Endothelial cell of umbilical vein (primary cell): ENCODE measurements at regions not wholly inside any gene's neighbourhood (a gene's known extent, or its start where the extent isn't known, plus 50 kb on each side); places are given as distances from the start of the nearest gene placed in this dataset.

Experiments used
- BruUV-seq: library from RNA; stranded (reverse); fragments of 400-500 nt; replicated peaks from 2 replicates; lab custom pipeline; 2021; lab: Mats Ljungman, UMichigan
- CTCF ChIA-PET: fragments of 300-600, 350-600 bp; sonication (Branson Sonifier 250); formaldehyde crosslinking; loops from one replicate; lab custom pipeline; 2021; ENCODE audit warnings: antibody characterized with exemption, inconsistent platforms; lab: Charles Lee
- POLR2A ChIA-PET: fragments of 300-600, 350-600 bp; sonication (Branson Sonifier 250); formaldehyde crosslinking; loops from one replicate; lab custom pipeline; 2021; ENCODE audit warnings: antibody characterized with exemption, inconsistent platforms; lab: Charles Lee
- DNase-seq: peaks from one replicate; pipeline ENCODE4 v3.0.0-alpha.2; 2011; ENCODE audit warnings: low read depth, low spot score
- FAIRE-seq: peaks from 2 replicates; lab custom pipeline; 2011; peaks lifted over from hg19 to GRCh38; lab: Jason Lieb, UNC
- H2AFZ ChIP-seq: 2 replicates; pipeline ENCODE4 v1.6.0; 2012; ENCODE audit warnings: low read depth, low read length, control low read depth, inconsistent platforms
- H3K27ac ChIP-seq: 2 replicates; pipeline ENCODE4 v1.5.1; 2011; ENCODE audit warnings: low read depth, mild to moderate bottlenecking, control low read depth, low read length, moderate library complexity; ENCODE audit not compliant: insufficient read depth
- H3K27me3 ChIP-seq, 2 experiments: 2 replicates each; pipeline versions ENCODE4 v1.6.0 to v1.6.1; 2011; ENCODE audit warnings: low read length in 2 of 2, mixed read lengths in 1 of 2; ENCODE audit not compliant: control insufficient read depth in 2 of 2, insufficient read depth in 2 of 2
- H3K36me3 ChIP-seq, 2 experiments: 2 replicates in 1 of 2; 3 replicates in 1 of 2; pipeline ENCODE4 v1.5.1; 2011; ENCODE audit warnings: low read length in 2 of 2, mild to moderate bottlenecking in 1 of 2, moderate library complexity in 1 of 2; ENCODE audit not compliant: control insufficient read depth in 2 of 2, insufficient read depth in 2 of 2; ENCODE audit errors: extremely low read depth in 1 of 2
- H3K4me1 ChIP-seq: 3 replicates; pipeline ENCODE4 v1.5.1; 2011; ENCODE audit warnings: mild to moderate bottlenecking, low read length; ENCODE audit not compliant: control insufficient read depth, insufficient read depth; ENCODE audit errors: extremely low read depth
- H3K4me2 ChIP-seq: 2 replicates; pipeline ENCODE4 v1.6.1; 2011; ENCODE audit warnings: low read length, control low read depth, mixed read lengths; ENCODE audit not compliant: insufficient read depth
- H3K4me3 ChIP-seq, 3 experiments: fragments of 200-600 bp in 1 of 3; sonication (generic), shearing (Covaris generic) in 1 of 3; replicated peaks in 1 of 3; 2 replicates each; pipeline ENCODE4 v1.5.1; 2011 to 2016; ENCODE audit warnings: control low read depth in 3 of 3, low read length in 3 of 3, mild to moderate bottlenecking in 2 of 3, inconsistent platforms in 1 of 3, low read depth in 1 of 3, moderate library complexity in 1 of 3; ENCODE audit not compliant: insufficient read depth in 1 of 3
- H3K79me2 ChIP-seq: 2 replicates; pipeline ENCODE4 v1.6.0; 2012; ENCODE audit warnings: low read length, inconsistent platforms; ENCODE audit not compliant: control insufficient read depth, insufficient read depth
- H3K9ac ChIP-seq: replicated peaks from 2 replicates; pipeline ENCODE3; 2011; ENCODE audit warnings: low read length, control low read depth; ENCODE audit not compliant: insufficient read depth; ENCODE audit errors: extremely low read depth
- H3K9me1 ChIP-seq: replicated peaks from 3 replicates; pipeline ENCODE4 v1.6.0; 2011; ENCODE audit warnings: mild to moderate bottlenecking, low read length; ENCODE audit not compliant: control insufficient read depth, insufficient read depth; ENCODE audit errors: extremely low read depth
- H3K9me3 ChIP-seq: replicated peaks from 2 replicates; pipeline ENCODE4 v1.5.1; 2012; ENCODE audit warnings: low read length, inconsistent platforms; ENCODE audit not compliant: control insufficient read depth, insufficient read depth
- H4K20me1 ChIP-seq: replicated peaks from 2 replicates; pipeline ENCODE3; 2011; ENCODE audit warnings: mild to moderate bottlenecking, low read length; ENCODE audit not compliant: control insufficient read depth, insufficient read depth; ENCODE audit errors: extremely low read depth
- EZH2 ChIP-seq: IDR thresholded peaks from 2 replicates; pipeline ENCODE4 v1.6.1; 2012; ENCODE audit warnings: borderline replicate concordance, low read depth, mild to moderate bottlenecking, moderate library complexity, low read length, inconsistent platforms; ENCODE audit not compliant: severe bottlenecking
- FOS ChIP-seq: IDR thresholded peaks from 2 replicates; pipeline ENCODE4 v1.6.1; 2011; ENCODE audit warnings: mild to moderate bottlenecking, low read length, moderate library complexity, borderline replicate concordance; ENCODE audit not compliant: insufficient read depth
- GATA2 ChIP-seq: IDR thresholded peaks from 2 replicates; pipeline ENCODE4 v1.7.0; 2011; ENCODE audit warnings: low read depth, mild to moderate bottlenecking, moderate library complexity, mixed read lengths, low read length; ENCODE audit not compliant: insufficient read length, insufficient read depth
- JUN ChIP-seq: IDR thresholded peaks from 2 replicates; pipeline ENCODE4 v1.6.1; 2011; ENCODE audit warnings: borderline replicate concordance, low read depth; ENCODE audit not compliant: insufficient read length, insufficient read depth
- MYC ChIP-seq: IDR thresholded peaks from one replicate; pipeline ENCODE4 v1.6.1; 2011; ENCODE audit warnings: mild to moderate bottlenecking, low read depth, low read length
- POLR2A ChIP-seq: IDR thresholded peaks from 2 replicates; pipeline ENCODE4 v1.6.1; 2012; ENCODE audit warnings: low read depth, mild to moderate bottlenecking, control low read depth, low read length
- POLR2AphosphoS5 ChIP-seq: IDR thresholded peaks from 2 replicates; pipeline ENCODE4 v1.6.1; 2012; ENCODE audit warnings: low read depth, mild to moderate bottlenecking, control low read depth, low read length, moderate library complexity; ENCODE audit not compliant: insufficient read depth
- dilution Hi-C: fragments of 300-500 bp; cut with MboI; formaldehyde crosslinking; loops from one replicate; pipeline ENCODE4 v1.15.0; 2019; ENCODE audit warnings: low sequenced_read_pairs; ENCODE audit not compliant: extremely low pct_ligation_motif_present
- intact Hi-C: fragments of 100-400 bp; cut with micrococcal nuclease; formaldehyde crosslinking; loops from one replicate; pipeline ENCODE4 v1.10.0; 2022
- TF ChIP-seq, protein P1 (sequence below), 2 donors: IDR thresholded peaks; 1 replicate in 1 of 2; 2 replicates in 1 of 2; pipeline ENCODE4 v1.5.1; 2011; ENCODE audit warnings: low read length in 2 of 2, mild to moderate bottlenecking in 2 of 2, moderate library complexity in 2 of 2, control low read depth in 1 of 2, inconsistent platforms in 1 of 2, low read depth in 1 of 2; ENCODE audit not compliant: insufficient read depth in 1 of 2; ENCODE audit errors: extremely low read depth in 1 of 2
- TF ChIP-seq, protein P2 (sequence below): IDR thresholded peaks from 2 replicates; pipeline ENCODE4 v1.6.1; 2011; ENCODE audit not compliant: insufficient read depth, insufficient read length

DNA sequence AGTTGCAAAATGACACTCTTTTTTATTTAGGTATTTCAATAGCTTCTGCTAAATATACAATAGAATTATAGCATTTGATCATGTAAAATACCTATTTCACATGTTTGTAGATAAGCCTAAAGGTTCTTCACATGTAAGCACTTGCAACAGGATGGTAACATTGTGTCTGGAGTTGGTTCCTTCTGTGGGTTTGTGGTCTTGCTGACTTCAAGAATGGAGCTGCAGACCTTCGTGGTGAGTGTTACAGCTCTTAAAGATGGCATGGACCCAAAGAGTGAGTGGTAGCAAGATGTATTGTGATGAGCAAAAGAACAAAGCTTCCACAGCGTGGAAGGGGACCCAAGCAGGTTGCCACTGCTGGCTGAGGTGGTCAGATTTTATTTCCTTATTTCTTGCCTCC is 246.4 kb upstream of the PDGFD start:
- H3K27me3 ChIP-seq = no peaks in the 10 kb centered on the region
- no peaks in the 10 kb centered on the region for H3K79me2 ChIP-seq
- H2AFZ ChIP-seq = no peak overlapping the region
- FAIRE-seq = no peak
- no peak for DNase-seq
- no peak overlapping the region for H3K4me2 ChIP-seq
- BruUV-seq = no TSS peak
- POLR2A ChIA-PET = no interaction called here
- H3K27ac ChIP-seq = no peak overlapping the region
- no peaks in the 10 kb centered on the region for H3K4me1 ChIP-seq
- dilution Hi-C loops = no loop called here
- no peaks in the 10 kb centered on the region for H4K20me1 ChIP-seq
- CTCF ChIA-PET = interaction anchor here (1.0 kb wide), 1 partner anchor 29 kb away, joined by 3 read pairs; no protein-coding TSS in a partner anchor
- H3K9me3 ChIP-seq = no peaks in the 10 kb centered on the region
- TF ChIP-seq JUN (no peak), GATA2 (no peak), MYC (no peak), FOS (no peak), POLR2AphosphoS5 (no peak), EZH2 (no peak), POLR2A (no peak)
- TF ChIP-seq, protein P1, sequence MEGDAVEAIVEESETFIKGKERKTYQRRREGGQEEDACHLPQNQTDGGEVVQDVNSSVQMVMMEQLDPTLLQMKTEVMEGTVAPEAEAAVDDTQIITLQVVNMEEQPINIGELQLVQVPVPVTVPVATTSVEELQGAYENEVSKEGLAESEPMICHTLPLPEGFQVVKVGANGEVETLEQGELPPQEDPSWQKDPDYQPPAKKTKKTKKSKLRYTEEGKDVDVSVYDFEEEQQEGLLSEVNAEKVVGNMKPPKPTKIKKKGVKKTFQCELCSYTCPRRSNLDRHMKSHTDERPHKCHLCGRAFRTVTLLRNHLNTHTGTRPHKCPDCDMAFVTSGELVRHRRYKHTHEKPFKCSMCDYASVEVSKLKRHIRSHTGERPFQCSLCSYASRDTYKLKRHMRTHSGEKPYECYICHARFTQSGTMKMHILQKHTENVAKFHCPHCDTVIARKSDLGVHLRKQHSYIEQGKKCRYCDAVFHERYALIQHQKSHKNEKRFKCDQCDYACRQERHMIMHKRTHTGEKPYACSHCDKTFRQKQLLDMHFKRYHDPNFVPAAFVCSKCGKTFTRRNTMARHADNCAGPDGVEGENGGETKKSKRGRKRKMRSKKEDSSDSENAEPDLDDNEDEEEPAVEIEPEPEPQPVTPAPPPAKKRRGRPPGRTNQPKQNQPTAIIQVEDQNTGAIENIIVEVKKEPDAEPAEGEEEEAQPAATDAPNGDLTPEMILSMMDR (IDR thresholded peaks at IDR 0.05; ENCODE audit: extremely low read depth in 1 of 2, insufficient read depth in 1 of 2, low read depth in 1 of 2, low read length in 2 of 2) = no peak
- TF ChIP-seq, protein P2, sequence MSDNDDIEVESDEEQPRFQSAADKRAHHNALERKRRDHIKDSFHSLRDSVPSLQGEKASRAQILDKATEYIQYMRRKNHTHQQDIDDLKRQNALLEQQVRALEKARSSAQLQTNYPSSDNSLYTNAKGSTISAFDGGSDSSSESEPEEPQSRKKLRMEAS = no peak
- no peak overlapping the region for H3K4me3 ChIP-seq
- intact Hi-C loops = no loop called here
- H3K9me1 ChIP-seq = no peaks in the 10 kb centered on the region
- no peaks in the 10 kb centered on the region for H3K36me3 ChIP-seq
- H3K9ac ChIP-seq = no peak overlapping the region
